GM12872 (cell line): ENCODE measurements at regions not wholly inside any gene's neighbourhood (a gene's known extent, or its start where the extent isn't known, plus 50 kb on each side); places are given as distances from the start of the nearest gene placed in this dataset.

Experiments
- TF ChIP-seq, protein P1 (sequence below): IDR thresholded peaks from 3 replicates; pipeline ENCODE4 v1.5.1; 2011; ENCODE audit warnings: low read depth, mild to moderate bottlenecking, low read length, moderate library complexity; ENCODE audit not compliant: insufficient read depth

DNA sequence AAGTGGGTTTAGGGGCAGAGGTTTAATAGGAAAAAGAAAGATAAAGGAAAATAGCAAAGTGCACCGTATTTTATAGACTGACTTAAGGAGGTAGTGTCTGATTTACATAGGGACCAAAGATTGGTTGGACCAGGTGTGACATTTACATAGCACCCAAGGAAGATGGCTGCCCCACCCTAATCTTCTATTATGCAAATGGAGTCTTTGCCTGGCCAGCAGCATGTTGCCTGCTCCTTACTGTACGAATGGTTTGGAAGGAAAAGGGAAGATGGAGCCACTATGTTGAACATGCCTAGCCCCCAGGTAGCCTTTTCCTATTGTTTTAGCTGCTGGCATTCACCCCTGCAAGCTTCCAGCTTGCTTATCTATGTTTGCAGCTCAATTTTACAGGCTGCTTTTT is 146.2 kb upstream of the PDE5A start:
- TF ChIP-seq, protein P1, sequence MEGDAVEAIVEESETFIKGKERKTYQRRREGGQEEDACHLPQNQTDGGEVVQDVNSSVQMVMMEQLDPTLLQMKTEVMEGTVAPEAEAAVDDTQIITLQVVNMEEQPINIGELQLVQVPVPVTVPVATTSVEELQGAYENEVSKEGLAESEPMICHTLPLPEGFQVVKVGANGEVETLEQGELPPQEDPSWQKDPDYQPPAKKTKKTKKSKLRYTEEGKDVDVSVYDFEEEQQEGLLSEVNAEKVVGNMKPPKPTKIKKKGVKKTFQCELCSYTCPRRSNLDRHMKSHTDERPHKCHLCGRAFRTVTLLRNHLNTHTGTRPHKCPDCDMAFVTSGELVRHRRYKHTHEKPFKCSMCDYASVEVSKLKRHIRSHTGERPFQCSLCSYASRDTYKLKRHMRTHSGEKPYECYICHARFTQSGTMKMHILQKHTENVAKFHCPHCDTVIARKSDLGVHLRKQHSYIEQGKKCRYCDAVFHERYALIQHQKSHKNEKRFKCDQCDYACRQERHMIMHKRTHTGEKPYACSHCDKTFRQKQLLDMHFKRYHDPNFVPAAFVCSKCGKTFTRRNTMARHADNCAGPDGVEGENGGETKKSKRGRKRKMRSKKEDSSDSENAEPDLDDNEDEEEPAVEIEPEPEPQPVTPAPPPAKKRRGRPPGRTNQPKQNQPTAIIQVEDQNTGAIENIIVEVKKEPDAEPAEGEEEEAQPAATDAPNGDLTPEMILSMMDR, result no peak

DNA sequence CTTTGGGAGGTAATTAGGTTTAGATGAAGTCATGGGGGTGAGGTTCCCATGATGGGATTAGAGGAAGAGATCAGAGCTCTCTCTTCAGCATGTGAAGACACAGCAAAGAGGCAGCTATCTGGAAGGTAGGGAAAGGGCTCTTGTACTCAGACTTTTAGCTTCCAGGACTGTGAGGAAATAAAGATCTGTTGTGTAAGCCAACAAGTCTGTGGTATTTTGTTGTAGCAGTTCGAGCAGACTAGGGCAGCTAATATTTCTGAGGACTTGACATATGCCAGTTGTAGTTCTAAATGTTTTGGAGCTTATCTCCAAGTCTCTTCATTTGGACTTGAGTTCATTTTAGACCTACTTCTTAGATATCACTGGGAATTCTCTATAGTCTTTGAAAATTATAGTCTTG is 137.3 kb upstream of the PDE5A start:
- TF ChIP-seq, protein P1, result no peak

DNA sequence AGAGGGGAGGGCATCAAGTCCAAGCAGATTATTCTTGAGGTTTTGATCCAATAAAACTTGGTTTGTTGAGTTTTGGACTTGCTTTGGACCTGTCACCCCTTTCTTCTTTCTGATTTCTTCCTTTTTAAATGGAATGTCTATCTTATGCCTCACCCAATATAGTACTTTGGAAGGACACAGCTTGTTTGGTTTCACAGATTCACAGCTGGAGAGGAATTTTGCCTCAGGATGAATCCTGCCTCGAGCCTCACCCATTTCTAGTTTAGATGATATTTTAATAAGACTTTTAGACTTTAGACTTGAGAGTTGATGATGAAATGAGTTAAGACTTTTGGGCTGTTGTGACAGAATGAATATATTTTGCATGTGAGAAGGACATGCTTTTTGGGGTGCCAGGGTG is 136.9 kb upstream of the PDE5A start:
- TF ChIP-seq, protein P1, result no peak

DNA sequence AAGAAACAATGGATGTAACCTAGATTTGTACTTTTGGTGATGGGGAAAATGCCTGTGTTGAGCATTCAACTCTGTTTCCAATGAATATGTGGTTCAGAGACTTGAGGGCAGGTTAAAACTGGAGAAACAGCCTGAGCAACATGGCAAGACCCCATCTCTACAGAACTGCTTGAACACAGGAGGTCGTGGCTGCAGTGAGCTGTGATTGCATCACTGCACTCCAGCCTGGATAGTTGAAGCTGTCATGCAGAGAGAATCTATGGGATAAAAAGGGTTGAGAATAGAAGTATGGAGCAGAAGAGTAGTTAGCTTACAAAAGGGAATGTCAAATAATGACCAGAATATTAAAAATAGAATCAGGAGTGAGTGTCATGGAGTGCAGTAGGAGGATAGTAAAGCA is 134.8 kb upstream of the PDE5A start:
- TF ChIP-seq, protein P1, result no peak

DNA sequence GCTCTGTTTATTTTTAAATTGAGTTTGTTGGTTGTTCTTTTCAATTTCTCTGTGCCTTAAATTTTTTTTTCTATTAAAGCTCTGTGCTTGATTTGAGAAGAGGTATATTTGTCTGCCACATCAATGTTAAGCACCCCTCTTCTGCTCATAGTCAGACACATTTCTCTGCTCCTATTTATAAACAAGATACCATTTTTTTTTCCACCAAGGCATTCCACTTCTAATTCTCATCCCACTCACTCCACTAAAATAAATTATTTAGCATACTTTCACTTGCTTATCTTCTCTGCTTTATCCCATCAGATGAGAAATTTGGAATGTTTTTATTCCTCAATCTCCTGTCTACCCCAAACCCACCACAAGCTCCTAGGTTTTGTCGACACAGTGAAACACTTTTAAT is 127.0 kb upstream of the PDE5A start:
- TF ChIP-seq, protein P1, result no peak

DNA sequence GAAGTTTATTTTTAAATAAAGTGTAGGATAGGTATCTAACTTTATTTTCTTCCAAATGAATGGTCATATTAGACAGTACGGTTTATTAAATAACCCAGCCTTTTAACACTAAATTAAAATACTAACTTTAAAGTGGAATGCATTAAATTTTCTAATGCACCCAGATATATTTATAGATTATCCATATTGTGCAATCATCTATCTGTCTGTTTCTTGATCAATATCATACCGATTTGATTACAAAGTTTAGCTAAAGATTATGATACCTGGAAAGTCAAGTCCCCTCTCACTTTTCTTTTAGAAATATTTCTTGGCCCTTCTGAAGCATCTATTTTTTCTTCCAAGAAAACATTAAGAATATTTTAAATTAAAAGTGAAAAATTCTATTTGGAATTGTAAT is 124.3 kb upstream of the PDE5A start:
- TF ChIP-seq, protein P1, result no peak

DNA sequence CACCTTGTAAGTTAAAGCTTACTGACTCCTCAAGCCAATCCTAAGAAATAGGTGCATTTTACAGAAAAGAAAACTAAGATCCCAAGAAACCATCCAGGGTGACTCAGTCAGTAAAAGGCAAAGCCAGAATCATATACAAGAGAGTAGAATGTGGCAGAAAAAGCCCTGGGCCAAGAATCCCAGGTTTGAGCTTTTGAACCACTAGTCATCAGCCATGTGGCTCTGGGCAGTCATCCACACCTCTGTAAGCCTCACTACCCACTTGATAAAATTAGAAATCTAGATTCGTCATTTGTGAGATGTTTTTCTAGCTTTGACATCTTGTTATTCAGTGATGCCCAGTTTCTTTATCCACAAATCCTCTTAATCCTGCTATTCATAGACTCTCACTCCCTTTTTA is 122.2 kb upstream of the PDE5A start:
- TF ChIP-seq, protein P1, result no peak

DNA sequence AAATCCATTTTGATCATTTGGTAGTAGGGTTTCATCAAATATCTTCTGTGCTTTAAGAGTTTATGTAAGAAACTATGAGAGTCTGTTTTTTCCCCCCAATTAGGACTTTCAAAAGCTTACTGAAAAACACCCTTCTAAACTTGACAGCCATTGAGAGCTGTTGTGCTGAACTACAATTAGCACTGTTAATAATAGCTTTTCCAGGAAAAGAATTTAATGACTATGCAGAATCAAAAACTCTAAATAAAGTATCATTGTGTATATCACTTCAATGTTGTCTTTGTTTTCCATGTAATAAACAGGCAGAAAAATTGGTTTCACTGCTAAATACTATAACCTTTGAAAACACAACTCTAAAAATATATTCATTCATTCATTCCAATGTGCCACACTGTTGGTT is 121.4 kb upstream of the PDE5A start:
- TF ChIP-seq, protein P1, result no peak
